HG03558 (cell line): ENCODE measurements at regions not wholly inside any gene's neighbourhood (a gene's known extent, or its start where the extent isn't known, plus 50 kb on each side); places are given as distances from the start of the nearest gene placed in this dataset.
"Not testable (repeated sequence)": the region's sequence is repeated elsewhere in the genome, so short reads cannot be mapped to it uniquely, and the experiment has no call there.

ENCODE experiments used
- ATAC-seq: cut with Tn5 transposase; IDR thresholded peaks from one replicate; pipeline ENCODE4 v1.9.1; 2021; ENCODE audit warnings: moderate number of reproducible peaks; ENCODE audit not compliant: unreplicated experiment; ENCODE audit errors: extremely low read depth

GRCh38 chr15:96052572-96053030, 277.9 kb upstream of the NR2F2 start:
- ATAC-seq, result no peak

DNA sequence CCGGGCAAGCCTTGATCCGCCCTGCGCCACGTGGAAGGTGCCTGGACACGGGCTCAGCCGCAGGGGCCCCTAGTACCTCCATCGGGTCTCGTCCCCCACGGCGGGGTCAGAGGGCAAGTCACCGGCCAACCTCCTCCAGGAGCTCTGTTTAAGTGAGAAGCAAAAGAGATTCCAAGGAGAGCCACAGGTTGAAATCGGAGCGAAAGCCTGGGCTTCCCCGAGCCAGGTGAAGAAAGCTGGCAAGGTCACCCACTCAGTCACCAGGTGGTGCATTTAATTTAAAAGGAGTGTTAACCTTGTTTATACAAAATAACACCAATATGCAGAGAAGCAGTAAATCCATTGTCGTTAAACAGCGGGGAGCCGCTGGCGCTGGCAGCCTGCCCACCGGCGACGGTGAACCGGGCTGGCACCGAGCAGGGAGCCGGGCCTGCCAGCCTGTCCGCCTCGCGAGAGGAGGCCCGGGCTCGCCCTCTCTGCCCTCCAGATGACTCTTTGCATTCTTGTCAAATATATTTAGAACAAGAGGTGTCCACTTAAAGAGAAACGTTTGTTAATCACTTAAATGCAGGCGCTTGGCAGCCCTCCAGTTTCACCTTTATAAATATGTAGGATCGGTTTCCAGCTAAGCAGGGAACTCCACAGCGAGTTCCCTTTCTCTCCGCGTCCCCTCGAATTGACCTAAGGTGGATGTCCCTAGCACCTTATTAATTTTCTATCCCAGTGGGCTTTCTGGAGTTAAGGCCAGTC, 277.3 kb upstream of the NR2F2 start:
- ATAC-seq, result no peak

DNA sequence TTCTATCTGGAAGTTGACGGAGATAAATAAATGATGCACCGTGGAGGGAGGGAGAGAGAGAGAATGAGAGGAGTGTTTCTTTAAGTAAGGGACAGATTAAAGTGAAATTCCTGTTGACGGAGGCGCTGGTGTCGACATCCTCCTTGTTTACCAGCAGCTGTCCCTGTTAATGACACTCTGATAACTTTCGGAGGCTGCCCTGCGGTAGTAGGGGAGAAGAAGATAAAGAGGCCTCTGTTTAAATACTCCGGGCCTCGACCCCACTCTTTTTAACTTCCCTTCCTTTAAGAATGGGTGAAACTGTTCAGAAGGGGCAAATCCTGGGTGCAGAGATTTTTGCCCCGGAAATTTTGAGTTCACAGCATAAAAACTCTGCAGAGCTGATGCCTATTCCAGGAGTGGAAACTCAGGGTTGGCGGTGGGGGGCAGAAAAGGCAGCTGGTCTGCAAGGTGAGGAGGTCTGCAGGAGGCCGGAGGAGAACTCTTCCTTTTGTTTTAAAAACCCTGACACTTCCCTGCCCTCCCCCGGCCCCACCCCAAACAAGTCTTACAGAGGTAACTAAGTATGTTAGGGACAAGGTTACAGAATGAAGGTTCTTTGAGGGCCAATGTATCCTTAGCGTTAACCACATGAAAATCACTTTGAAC, 276.6 kb upstream of the NR2F2 start:
- no peak for ATAC-seq

GRCh38 chr15:96054621-96055020, 275.9 kb upstream of the NR2F2 start:
- ATAC-seq, result no peak

GRCh38 chr15:96058103-96058851, 272.2 kb upstream of the NR2F2 start:
- ATAC-seq, result peak; percentile 82

DNA sequence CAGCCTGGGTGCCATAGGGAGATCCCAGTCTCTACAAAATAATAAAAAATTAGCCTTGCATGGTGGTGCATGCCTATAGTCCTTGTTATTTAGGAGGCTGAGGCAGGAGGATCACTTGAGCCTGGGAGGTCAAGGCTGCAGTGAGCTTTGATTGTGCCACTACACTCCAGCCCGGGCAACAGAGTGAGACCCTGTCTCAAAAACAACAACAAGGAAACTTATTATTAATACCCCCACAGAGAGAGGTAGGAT, 271.7 kb upstream of the NR2F2 start:
- ATAC-seq, result not testable (repeated sequence)

DNA sequence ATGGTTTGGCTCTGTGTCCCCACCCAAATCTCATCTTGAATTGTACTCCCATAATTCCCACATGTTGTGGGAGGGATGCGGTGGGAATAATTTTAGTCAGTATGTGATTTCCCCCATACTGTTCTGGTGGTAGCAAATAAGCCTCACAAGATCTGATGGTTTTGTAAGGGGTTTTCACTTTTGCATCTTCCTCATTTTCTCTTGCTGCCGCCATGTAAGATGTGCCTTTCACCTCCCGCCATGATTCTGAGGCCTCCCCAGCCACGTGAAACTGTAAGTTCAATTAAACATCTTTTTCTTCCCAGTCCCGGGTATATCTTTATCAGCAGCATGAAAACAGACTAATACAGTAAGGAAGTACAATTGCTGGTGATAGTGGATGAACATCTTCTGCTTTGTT, 269.9 kb upstream of the NR2F2 start:
- not testable (repeated sequence) for ATAC-seq

- ATAC-seq, result no peak
Observed at GRCh38 chr15:96064351-96064756, 266.1 kb upstream of the NR2F2 start.

GRCh38 chr15:96066126-96066525, 264.4 kb upstream of the NR2F2 start:
- ATAC-seq, result no peak

GRCh38 chr15:96066852-96067495, 263.5 kb upstream of the NR2F2 start:
- no peak for ATAC-seq

- ATAC-seq, result no peak
Observed at GRCh38 chr15:96067677-96068076, 262.8 kb upstream of the NR2F2 start.

- ATAC-seq, result no peak
Observed at GRCh38 chr15:96068897-96069296, 261.6 kb upstream of the NR2F2 start.

GRCh38 chr15:96070636-96071035, 259.9 kb upstream of the NR2F2 start:
- no peak for ATAC-seq

GRCh38 chr15:96072821-96073220, 257.7 kb upstream of the NR2F2 start:
- ATAC-seq, result no peak

DNA sequence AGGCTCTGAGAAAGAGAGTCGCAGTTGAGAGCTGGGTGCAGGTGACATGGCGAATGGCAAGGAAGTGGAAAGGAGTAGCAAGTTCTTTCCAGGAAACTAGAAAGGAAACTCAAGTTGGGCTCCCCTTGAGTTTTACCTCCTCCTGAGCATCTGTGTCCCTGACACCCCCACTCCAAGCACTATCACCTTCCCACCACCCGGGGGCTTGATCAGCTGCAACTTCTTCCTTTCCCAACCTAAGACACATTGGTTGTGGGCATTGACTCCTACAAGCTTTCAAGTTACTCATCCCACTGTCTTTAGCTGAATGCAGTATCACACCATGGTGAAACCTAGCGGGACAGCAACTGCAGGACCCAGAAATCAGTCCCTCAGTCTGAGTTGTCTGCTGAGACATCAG, 256.6 kb upstream of the NR2F2 start:
- no peak for ATAC-seq

DNA sequence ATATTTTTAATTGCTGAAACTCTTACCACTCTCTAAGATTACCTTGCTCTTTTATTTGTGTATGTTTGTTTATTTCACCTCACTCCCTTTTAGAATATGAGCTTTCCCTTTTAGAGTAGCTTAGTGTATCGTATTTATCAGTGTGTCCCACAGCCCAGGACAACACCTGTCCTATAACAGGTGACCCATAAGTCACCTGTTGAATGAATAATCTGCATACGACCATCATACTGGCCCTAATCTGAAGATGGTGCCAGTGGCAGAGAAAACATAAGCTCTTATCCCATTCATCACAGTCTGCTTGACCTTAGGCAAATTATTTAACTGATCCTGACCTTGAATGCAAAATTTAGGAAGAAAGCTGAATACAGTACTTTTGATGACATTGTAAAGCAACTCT, 254.6 kb upstream of the NR2F2 start:
- no peak for ATAC-seq

DNA sequence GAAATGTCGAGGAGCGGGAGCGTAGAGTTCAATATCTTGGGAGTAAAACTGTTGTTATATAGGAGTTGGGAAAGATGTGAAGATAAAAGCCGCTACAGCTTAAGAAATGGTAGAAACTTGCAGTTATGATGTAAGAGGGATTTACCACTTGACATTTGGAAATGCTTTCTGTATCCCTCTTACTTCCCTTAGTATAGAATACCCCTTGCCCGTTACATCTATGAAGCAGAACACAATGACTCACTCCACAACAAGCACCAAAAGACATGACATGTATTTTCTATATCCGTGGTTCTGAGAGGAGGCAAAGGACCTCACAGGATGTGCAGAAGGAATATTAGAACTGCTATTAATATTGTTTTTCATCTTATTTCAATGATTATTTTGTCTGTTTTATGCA, 254.2 kb upstream of the NR2F2 start:
- ATAC-seq, result no peak

DNA sequence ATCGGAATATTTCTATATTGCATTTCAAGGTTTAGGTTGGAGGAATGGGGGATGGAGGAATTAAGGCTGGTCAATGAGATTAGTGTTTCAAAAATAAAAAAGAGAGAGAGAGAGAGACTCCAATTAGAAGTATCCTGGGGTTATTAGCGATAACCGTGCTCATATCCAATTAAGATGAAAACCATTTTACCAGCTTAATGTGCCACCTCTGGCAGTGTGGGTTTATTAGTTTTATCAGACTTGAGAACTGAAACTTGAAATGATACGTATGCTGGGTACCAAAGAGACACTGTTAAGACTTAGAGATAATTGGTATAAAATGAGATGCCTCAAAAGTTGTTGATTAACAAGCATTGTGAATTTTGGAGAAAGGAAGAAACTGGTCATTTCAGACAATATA, 251.5 kb upstream of the NR2F2 start:
- no peak for ATAC-seq

GRCh38 chr15:96079882-96080281, 250.6 kb upstream of the NR2F2 start:
- no peak for ATAC-seq

GRCh38 chr15:96086164-96086563, 244.3 kb upstream of the NR2F2 start:
- no peak for ATAC-seq
